C4-2B (cell line): ENCODE measurements at regions not wholly inside any gene's neighbourhood (a gene's known extent, or its start where the extent isn't known, plus 50 kb on each side); places are given as distances from the start of the nearest gene placed in this dataset.

Source experiments
- H3K27ac ChIP-seq: fragments of 450-650 bp; 2 replicates; pipeline ENCODE4 v1.5.1; 2017
- CTCF ChIP-seq: fragments of 450-650 bp; conservative IDR thresholded peaks from 2 replicates; pipeline ENCODE4 v1.5.1; 2017; ENCODE audit warnings: mild to moderate bottlenecking
- ZFX ChIP-seq: fragments of 450-650 bp; IDR thresholded peaks from 2 replicates; pipeline ENCODE4 v1.6.1; 2017

- TF ChIP-seq ZFX, result no peak
- TF ChIP-seq CTCF, result no peak
- H3K27ac ChIP-seq, result no peak overlapping the region
Observed at GRCh38 chr2:176461809-176462670, 192.8 kb downstream of the MTX2 start.

- TF ChIP-seq CTCF, result no peak
- no peak for TF ChIP-seq ZFX
- H3K27ac ChIP-seq, result no peak overlapping the region
Observed at GRCh38 chr2:176463546-176463945, 194.3 kb downstream of the MTX2 start.

GRCh38 chr2:176464886-176465564 lies 195.8 kb downstream of the MTX2 start:
- H3K27ac ChIP-seq, result no peak overlapping the region
- TF ChIP-seq ZFX (no peak), CTCF (no peak)

GRCh38 chr2:176466918-176467452 lies 197.7 kb downstream of the MTX2 start:
- no peak for TF ChIP-seq CTCF
- TF ChIP-seq ZFX, result no peak
- H3K27ac ChIP-seq, result no peak overlapping the region

GRCh38 chr2:176467595-176467994 lies 198.4 kb downstream of the MTX2 start:
- no peak for TF ChIP-seq CTCF
- no peak for TF ChIP-seq ZFX
- no peak overlapping the region for H3K27ac ChIP-seq

- H3K27ac ChIP-seq, result no peak overlapping the region
- TF ChIP-seq CTCF (no peak), ZFX (no peak)
Observed at GRCh38 chr2:176468457-176469113, 199.3 kb downstream of the MTX2 start.
